ENCODE measurements at regions not wholly inside any gene's neighbourhood (a gene's known extent, or its start where the extent isn't known, plus 50 kb on each side); places are given as distances from the start of the nearest gene placed in this dataset.
A peak's percentile ranks its signal among the peaks of the same experiment; 100 is the strongest.

- Histone ChIP-seq H4K20me1 (no peaks in the 10 kb centered on the region), H3K36me3 (no peaks in the 10 kb centered on the region), H3K4me2 (no peak overlapping the region), H3K9ac (no peak overlapping the region), H3K27me3 (no peaks in the 10 kb centered on the region), H3K27ac (no peak overlapping the region), H3K4me1 (no peaks in the 10 kb centered on the region), H3K9me3 (replicated peaks in 1 of 11) (no peaks in the 10 kb centered on the region), H3K4me3 (no peak overlapping the region)
- TF ChIP-seq Cebpa-rat (IDR thresholded peaks at IDR 0.05), result no peak
Measured at GRCh38 chr2:59223742-59224141, 982.6 kb upstream of the FANCL start.

GRCh38 chr2:59217360-59217759, 976.2 kb upstream of the FANCL start:
- Histone ChIP-seq H3K4me3 (no peak overlapping the region), H3K4me1 (no peaks in the 10 kb centered on the region), H3K27me3 (no peaks in the 10 kb centered on the region), H3K4me2 (no peak overlapping the region), H4K20me1 (no peaks in the 10 kb centered on the region), H3K27ac (no peak overlapping the region), H3K9me3 (replicated peaks in 1 of 11) (no peaks in the 10 kb centered on the region), H3K36me3 (no peaks in the 10 kb centered on the region), H3K9ac (no peak overlapping the region)
- no peak for TF ChIP-seq Cebpa-rat (IDR thresholded peaks at IDR 0.05)

GRCh38 chr2:59206361-59206760, 965.2 kb upstream of the FANCL start:
- H3K4me1 ChIP-seq, result no peaks in the 10 kb centered on the region
- H3K9me3 ChIP-seq (replicated peaks in 1 of 11), result no peaks in the 10 kb centered on the region
- H3K36me3 ChIP-seq, result no peaks in the 10 kb centered on the region
- no peak overlapping the region for H3K9ac ChIP-seq
- TF ChIP-seq Cebpa-rat (IDR thresholded peaks at IDR 0.05), result no peak
- no peaks in the 10 kb centered on the region for H3K27me3 ChIP-seq
- H3K4me2 ChIP-seq, result no peak overlapping the region
- no peaks in the 10 kb centered on the region for H4K20me1 ChIP-seq
- no peak overlapping the region for H3K4me3 ChIP-seq
- no peak overlapping the region for H3K27ac ChIP-seq

GRCh38 chr2:59204040-59204439, 962.9 kb upstream of the FANCL start:
- Histone ChIP-seq H3K4me2 (no peak overlapping the region), H3K9ac (no peak overlapping the region), H3K4me1 (no peaks in the 10 kb centered on the region), H3K4me3 (no peak overlapping the region), H3K27me3 (no peaks in the 10 kb centered on the region), H3K27ac (no peak overlapping the region), H3K36me3 (no peaks in the 10 kb centered on the region), H4K20me1 (no peaks in the 10 kb centered on the region), H3K9me3 (replicated peaks in 1 of 11) (peaks cover 0 to 15% (median 9%) of the 10 kb centered on the region in 11 experiments; a peak in 19 of 22 replicates)
- TF ChIP-seq Cebpa-rat (IDR thresholded peaks at IDR 0.05), result no peak

GRCh38 chr2:59196491-59196890, 955.4 kb upstream of the FANCL start:
- no peak overlapping the region for H3K4me3 ChIP-seq
- no peak overlapping the region for H3K27ac ChIP-seq
- H4K20me1 ChIP-seq, result no peaks in the 10 kb centered on the region
- no peak for TF ChIP-seq Cebpa-rat (IDR thresholded peaks at IDR 0.05)
- peaks cover 0 to 22% (median 12%) of the 10 kb centered on the region in 11 experiments; a peak in 19 of 22 replicates for H3K9me3 ChIP-seq (replicated peaks in 1 of 11)
- H3K36me3 ChIP-seq, result no peaks in the 10 kb centered on the region
- no peak overlapping the region for H3K9ac ChIP-seq
- H3K27me3 ChIP-seq, result no peaks in the 10 kb centered on the region
- no peaks in the 10 kb centered on the region for H3K4me1 ChIP-seq
- no peak overlapping the region for H3K4me2 ChIP-seq

GRCh38 chr2:59195851-59196250, 954.7 kb upstream of the FANCL start:
- Histone ChIP-seq H3K9ac (no peak overlapping the region), H4K20me1 (no peaks in the 10 kb centered on the region), H3K27ac (no peak overlapping the region), H3K4me1 (no peaks in the 10 kb centered on the region), H3K4me2 (no peak overlapping the region), H3K9me3 (replicated peaks in 1 of 11) (peaks cover 0 to 22% (median 12%) of the 10 kb centered on the region in 11 experiments; a peak in 19 of 22 replicates), H3K27me3 (no peaks in the 10 kb centered on the region), H3K36me3 (no peaks in the 10 kb centered on the region), H3K4me3 (no peak overlapping the region)
- no peak for TF ChIP-seq Cebpa-rat (IDR thresholded peaks at IDR 0.05)

- no peak overlapping the region for H3K9ac ChIP-seq
- no peaks in the 10 kb centered on the region for H3K9me3 ChIP-seq (replicated peaks in 1 of 11)
- H4K20me1 ChIP-seq, result no peaks in the 10 kb centered on the region
- no peak for TF ChIP-seq Cebpa-rat (IDR thresholded peaks at IDR 0.05)
- no peak overlapping the region for H3K27ac ChIP-seq
- no peaks in the 10 kb centered on the region for H3K36me3 ChIP-seq
- no peak overlapping the region for H3K4me3 ChIP-seq
- no peak overlapping the region for H3K4me2 ChIP-seq
- H3K4me1 ChIP-seq, result no peaks in the 10 kb centered on the region
- no peaks in the 10 kb centered on the region for H3K27me3 ChIP-seq
Measured at GRCh38 chr2:59191781-59192180, 950.7 kb upstream of the FANCL start.

GRCh38 chr2:59190518-59190917, 949.4 kb upstream of the FANCL start:
- no peak overlapping the region for H3K4me3 ChIP-seq
- no peak overlapping the region for H3K9ac ChIP-seq
- TF ChIP-seq Cebpa-rat (IDR thresholded peaks at IDR 0.05), result no peak
- H3K4me2 ChIP-seq, result no peak overlapping the region
- H3K27me3 ChIP-seq, result no peaks in the 10 kb centered on the region
- no peaks in the 10 kb centered on the region for H3K36me3 ChIP-seq
- no peak overlapping the region for H3K27ac ChIP-seq
- H3K9me3 ChIP-seq (replicated peaks in 1 of 11), result no peaks in the 10 kb centered on the region
- H3K4me1 ChIP-seq, result no peaks in the 10 kb centered on the region
- no peaks in the 10 kb centered on the region for H4K20me1 ChIP-seq

GRCh38 chr2:59184276-59185020, 943.3 kb upstream of the FANCL start:
- H3K9ac ChIP-seq, result no peak overlapping the region
- peaks cover 0 to 4% (median 0%) of the 10 kb centered on the region in 10 experiments; a peak in 1 of 20 replicates for H3K4me1 ChIP-seq
- H3K4me3 ChIP-seq, result no peak overlapping the region
- H3K36me3 ChIP-seq, result no peaks in the 10 kb centered on the region
- H3K9me3 ChIP-seq (replicated peaks in 1 of 11), result no peaks in the 10 kb centered on the region
- no peaks in the 10 kb centered on the region for H3K27me3 ChIP-seq
- no peak for TF ChIP-seq Cebpa-rat (IDR thresholded peaks at IDR 0.05)
- H4K20me1 ChIP-seq, result no peaks in the 10 kb centered on the region
- no peak overlapping the region for H3K27ac ChIP-seq
- H3K4me2 ChIP-seq, result 0 out of 22 replicates have a peak overlapping the region, but pooled peaks of 1 of the 11 experiments have one; percentile 13

- H4K20me1 ChIP-seq, result no peaks in the 10 kb centered on the region
- no peaks in the 10 kb centered on the region for H3K9me3 ChIP-seq (replicated peaks in 1 of 11)
- H3K4me3 ChIP-seq, result no peak overlapping the region
- H3K4me1 ChIP-seq, result peaks cover 0 to 4% (median 0%) of the 10 kb centered on the region in 10 experiments; a peak in 1 of 20 replicates
- H3K36me3 ChIP-seq, result no peaks in the 10 kb centered on the region
- H3K27ac ChIP-seq, result no peak overlapping the region
- H3K9ac ChIP-seq, result no peak overlapping the region
- TF ChIP-seq Cebpa-rat (IDR thresholded peaks at IDR 0.05), result peak in 2 of 11 experiments; percentile 40 to 44; a peak in 2 of 22 replicates
- no peak overlapping the region for H3K4me2 ChIP-seq
- H3K27me3 ChIP-seq, result no peaks in the 10 kb centered on the region
Measured at GRCh38 chr2:59183070-59183469, 941.9 kb upstream of the FANCL start.
